ENCODE measurements at regions not wholly inside any gene's neighbourhood (a gene's known extent, or its start where the extent isn't known, plus 50 kb on each side); places are given as distances from the start of the nearest gene placed in this dataset.

DNA sequence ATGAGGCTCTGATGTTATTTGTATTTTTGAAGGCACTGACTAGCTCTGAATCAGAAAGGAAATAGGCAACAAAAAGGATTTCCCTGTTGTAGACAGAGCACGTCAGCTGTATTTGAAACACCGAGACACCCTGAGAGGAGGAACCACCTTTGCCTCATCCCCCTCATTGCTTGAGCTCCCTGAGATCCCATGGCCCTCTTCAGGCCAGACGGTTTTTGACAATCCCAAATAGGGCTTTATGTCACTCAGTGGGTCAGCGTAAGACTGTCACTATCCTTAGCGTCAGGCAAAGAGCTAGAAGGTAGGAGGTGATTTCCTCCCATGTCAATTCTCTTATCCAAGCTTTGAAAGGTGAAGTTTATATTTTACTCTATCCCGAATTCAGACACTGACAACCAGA, 254.3 kb downstream of the ZNF621 start:
- TF ChIP-seq EZH2 (IDR thresholded peaks at IDR 0.05; ENCODE audit: low read length) = no peak
- TF ChIP-seq, protein P1, sequence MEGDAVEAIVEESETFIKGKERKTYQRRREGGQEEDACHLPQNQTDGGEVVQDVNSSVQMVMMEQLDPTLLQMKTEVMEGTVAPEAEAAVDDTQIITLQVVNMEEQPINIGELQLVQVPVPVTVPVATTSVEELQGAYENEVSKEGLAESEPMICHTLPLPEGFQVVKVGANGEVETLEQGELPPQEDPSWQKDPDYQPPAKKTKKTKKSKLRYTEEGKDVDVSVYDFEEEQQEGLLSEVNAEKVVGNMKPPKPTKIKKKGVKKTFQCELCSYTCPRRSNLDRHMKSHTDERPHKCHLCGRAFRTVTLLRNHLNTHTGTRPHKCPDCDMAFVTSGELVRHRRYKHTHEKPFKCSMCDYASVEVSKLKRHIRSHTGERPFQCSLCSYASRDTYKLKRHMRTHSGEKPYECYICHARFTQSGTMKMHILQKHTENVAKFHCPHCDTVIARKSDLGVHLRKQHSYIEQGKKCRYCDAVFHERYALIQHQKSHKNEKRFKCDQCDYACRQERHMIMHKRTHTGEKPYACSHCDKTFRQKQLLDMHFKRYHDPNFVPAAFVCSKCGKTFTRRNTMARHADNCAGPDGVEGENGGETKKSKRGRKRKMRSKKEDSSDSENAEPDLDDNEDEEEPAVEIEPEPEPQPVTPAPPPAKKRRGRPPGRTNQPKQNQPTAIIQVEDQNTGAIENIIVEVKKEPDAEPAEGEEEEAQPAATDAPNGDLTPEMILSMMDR (optimal IDR thresholded peaks at IDR 0.05 in 1 of 3, IDR thresholded peaks at IDR 0.05 in 1 of 3, conservative IDR thresholded peaks at IDR 0.05 in 1 of 3; ENCODE audit: extremely low read depth in 1 of 3, insufficient read depth in 2 of 3, low read length in 3 of 3) = no peak

All from keratinocyte (primary cell).